ENCODE measurements at regions not wholly inside any gene's neighbourhood (a gene's known extent, or its start where the extent isn't known, plus 50 kb on each side); places are given as distances from the start of the nearest gene placed in this dataset.

DNA sequence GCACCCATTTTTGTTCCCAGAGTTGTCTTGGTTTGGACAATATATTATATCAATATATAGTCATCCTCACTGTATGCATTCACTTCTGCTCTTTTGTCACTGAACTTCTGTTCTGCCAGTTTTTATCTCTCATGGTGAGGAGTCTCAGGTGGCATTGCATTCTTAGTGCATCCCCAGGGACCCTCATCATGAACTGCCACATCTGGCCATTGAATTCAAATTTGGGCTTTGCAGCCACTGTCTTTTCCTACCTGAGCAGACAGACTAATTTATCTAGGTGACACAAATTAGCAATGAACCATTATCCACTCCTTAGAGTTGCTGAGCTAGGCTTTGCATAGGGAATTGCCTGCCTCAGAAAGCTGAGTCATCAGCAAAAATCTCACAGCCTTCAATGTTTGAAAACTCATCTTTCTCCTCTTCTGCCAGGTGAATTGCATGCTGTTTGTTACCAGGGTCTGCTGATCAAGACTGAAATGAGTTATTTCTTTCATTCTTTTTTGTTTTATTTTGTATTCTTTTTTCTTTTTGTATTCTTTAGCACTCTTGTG lies 316.8 kb upstream of the MTPN start:
- TF ChIP-seq, protein P1, sequence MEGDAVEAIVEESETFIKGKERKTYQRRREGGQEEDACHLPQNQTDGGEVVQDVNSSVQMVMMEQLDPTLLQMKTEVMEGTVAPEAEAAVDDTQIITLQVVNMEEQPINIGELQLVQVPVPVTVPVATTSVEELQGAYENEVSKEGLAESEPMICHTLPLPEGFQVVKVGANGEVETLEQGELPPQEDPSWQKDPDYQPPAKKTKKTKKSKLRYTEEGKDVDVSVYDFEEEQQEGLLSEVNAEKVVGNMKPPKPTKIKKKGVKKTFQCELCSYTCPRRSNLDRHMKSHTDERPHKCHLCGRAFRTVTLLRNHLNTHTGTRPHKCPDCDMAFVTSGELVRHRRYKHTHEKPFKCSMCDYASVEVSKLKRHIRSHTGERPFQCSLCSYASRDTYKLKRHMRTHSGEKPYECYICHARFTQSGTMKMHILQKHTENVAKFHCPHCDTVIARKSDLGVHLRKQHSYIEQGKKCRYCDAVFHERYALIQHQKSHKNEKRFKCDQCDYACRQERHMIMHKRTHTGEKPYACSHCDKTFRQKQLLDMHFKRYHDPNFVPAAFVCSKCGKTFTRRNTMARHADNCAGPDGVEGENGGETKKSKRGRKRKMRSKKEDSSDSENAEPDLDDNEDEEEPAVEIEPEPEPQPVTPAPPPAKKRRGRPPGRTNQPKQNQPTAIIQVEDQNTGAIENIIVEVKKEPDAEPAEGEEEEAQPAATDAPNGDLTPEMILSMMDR (IDR thresholded peaks at IDR 0.05), result no peak
- no peak for DNase-seq
- Mint-ChIP-seq H3K4me1 (peaks cover 6% of the 10 kb centered on the region), H3K36me3 (ENCODE audit: low read depth) (no peaks in the 10 kb centered on the region), H3K27ac (no peak overlapping the region), H3K9me3 (no peaks in the 10 kb centered on the region), H3K4me3 (no peak overlapping the region), H3K27me3 (ENCODE audit: low read depth, poor library complexity) (peaks cover 2% of the 10 kb centered on the region)

- H3K9me3 Mint-ChIP-seq, result no peaks in the 10 kb centered on the region
- H3K27ac Mint-ChIP-seq, result no peak overlapping the region
- no peak for DNase-seq
- peaks cover 6% of the 10 kb centered on the region for H3K4me1 Mint-ChIP-seq
- H3K27me3 Mint-ChIP-seq (ENCODE audit: low read depth, poor library complexity), result peaks cover 2% of the 10 kb centered on the region
- no peaks in the 10 kb centered on the region for H3K36me3 Mint-ChIP-seq (ENCODE audit: low read depth)
- TF ChIP-seq, protein P1 (IDR thresholded peaks at IDR 0.05), result no peak
- no peak overlapping the region for H3K4me3 Mint-ChIP-seq
Measured at GRCh38 chr7:136293272-136293671, 316.1 kb upstream of the MTPN start.

GRCh38 chr7:136292365-136292764 lies 315.2 kb upstream of the MTPN start:
- Mint-ChIP-seq H3K4me1 (peaks cover 6% of the 10 kb centered on the region), H3K27ac (no peak overlapping the region), H3K9me3 (no peaks in the 10 kb centered on the region), H3K27me3 (ENCODE audit: low read depth, poor library complexity) (peaks cover 2% of the 10 kb centered on the region), H3K36me3 (ENCODE audit: low read depth) (no peaks in the 10 kb centered on the region), H3K4me3 (no peak overlapping the region)
- TF ChIP-seq, protein P1 (IDR thresholded peaks at IDR 0.05), result no peak
- no peak for DNase-seq

GRCh38 chr7:136290351-136290750 lies 313.2 kb upstream of the MTPN start:
- Mint-ChIP-seq H3K4me1 (peaks cover 6% of the 10 kb centered on the region), H3K9me3 (no peaks in the 10 kb centered on the region), H3K4me3 (no peak overlapping the region), H3K27me3 (ENCODE audit: low read depth, poor library complexity) (peaks cover 2% of the 10 kb centered on the region), H3K27ac (no peak overlapping the region), H3K36me3 (ENCODE audit: low read depth) (no peaks in the 10 kb centered on the region)
- no peak for DNase-seq
- TF ChIP-seq, protein P1 (IDR thresholded peaks at IDR 0.05), result no peak

GRCh38 chr7:136278057-136278456 lies 300.9 kb upstream of the MTPN start:
- Mint-ChIP-seq H3K9me3 (no peaks in the 10 kb centered on the region), H3K36me3 (ENCODE audit: low read depth) (no peaks in the 10 kb centered on the region), H3K4me1 (no peaks in the 10 kb centered on the region), H3K27me3 (ENCODE audit: low read depth, poor library complexity) (peaks cover 4% of the 10 kb centered on the region), H3K27ac (no peak overlapping the region), H3K4me3 (no peak overlapping the region)
- DNase-seq, result no peak
- TF ChIP-seq, protein P1 (IDR thresholded peaks at IDR 0.05), result no peak

- no peak for DNase-seq
- H3K4me3 Mint-ChIP-seq, result no peak overlapping the region
- H3K27ac Mint-ChIP-seq, result peak overlapping the region; percentile 1
- H3K4me1 Mint-ChIP-seq, result no peaks in the 10 kb centered on the region
- H3K36me3 Mint-ChIP-seq (ENCODE audit: low read depth), result no peaks in the 10 kb centered on the region
- H3K9me3 Mint-ChIP-seq, result no peaks in the 10 kb centered on the region
- TF ChIP-seq, protein P1 (IDR thresholded peaks at IDR 0.05), result no peak
- peaks cover 4% of the 10 kb centered on the region for H3K27me3 Mint-ChIP-seq (ENCODE audit: low read depth, poor library complexity)
Measured at GRCh38 chr7:136275794-136276193, 298.6 kb upstream of the MTPN start.
